ENCODE measurements at regions not wholly inside any gene's neighbourhood (a gene's known extent, or its start where the extent isn't known, plus 50 kb on each side); places are given as distances from the start of the nearest gene placed in this dataset.

- DNase-seq: no peak
- no peak overlapping the region for H3K4me3 ChIP-seq
- no peak for ATAC-seq
Measured at GRCh38 chr14:58785701-58786100, 147.9 kb downstream of the DACT1 start.

GRCh38 chr14:58787592-58787991, 149.8 kb downstream of the DACT1 start:
- DNase-seq (no peak), ATAC-seq (no peak)
- intact Hi-C loops (cut with DNase I, micrococcal nuclease): no loop called here
- Histone ChIP-seq H3K9me3 (no peaks in the 10 kb centered on the region), H3K4me3 (no peak overlapping the region), H3K36me3 (ENCODE audit: low read depth) (no peaks in the 10 kb centered on the region), H3K4me1 (ENCODE audit: low read depth) (peaks cover 2% of the 10 kb centered on the region)
- no peak for TF ChIP-seq CTCF (IDR thresholded peaks at IDR 0.05)

More at GRCh38 chr14:58785701-58786100, 147.9 kb downstream of the DACT1 start:
- intact Hi-C loops (cut with DNase I, micrococcal nuclease): no loop called here
- Histone ChIP-seq H3K9me3 (no peaks in the 10 kb centered on the region), H3K36me3 (ENCODE audit: low read depth) (no peaks in the 10 kb centered on the region), H3K4me1 (ENCODE audit: low read depth) (no peaks in the 10 kb centered on the region)
- TF ChIP-seq CTCF (IDR thresholded peaks at IDR 0.05): no peak

GRCh38 chr14:58788655-58789503, 151.1 kb downstream of the DACT1 start:
- Histone ChIP-seq H3K4me3 (no peak overlapping the region), H3K4me1 (ENCODE audit: low read depth) (peaks cover 6% of the 10 kb centered on the region), H3K36me3 (ENCODE audit: low read depth) (no peaks in the 10 kb centered on the region), H3K9me3 (no peaks in the 10 kb centered on the region)
- DNase-seq: no peak
- TF ChIP-seq CTCF (IDR thresholded peaks at IDR 0.05): no peak
- no peak for ATAC-seq
- intact Hi-C loops (cut with DNase I, micrococcal nuclease): no loop called here

GRCh38 chr14:58789736-58790135, 152.0 kb downstream of the DACT1 start:
- ATAC-seq: no peak
- H3K4me3 ChIP-seq: no peak overlapping the region
- H3K36me3 ChIP-seq (ENCODE audit: low read depth): no peaks in the 10 kb centered on the region
- TF ChIP-seq CTCF (IDR thresholded peaks at IDR 0.05): no peak
- peaks cover 6% of the 10 kb centered on the region for H3K4me1 ChIP-seq (ENCODE audit: low read depth)
- H3K9me3 ChIP-seq: no peaks in the 10 kb centered on the region
- no peak for DNase-seq
- intact Hi-C loops (cut with DNase I, micrococcal nuclease): no loop called here

- ATAC-seq (no peak), DNase-seq (no peak)
- H3K4me1 ChIP-seq (ENCODE audit: low read depth): peaks cover 11% of the 10 kb centered on the region
- no peaks in the 10 kb centered on the region for H3K36me3 ChIP-seq (ENCODE audit: low read depth)
- intact Hi-C loops (cut with DNase I, micrococcal nuclease): no loop called here
- TF ChIP-seq CTCF (IDR thresholded peaks at IDR 0.05): no peak
- no peaks in the 10 kb centered on the region for H3K9me3 ChIP-seq
- H3K4me3 ChIP-seq: no peak overlapping the region
Measured at GRCh38 chr14:58792416-58792815, 154.7 kb downstream of the DACT1 start.

Measured in mucosa of descending colon (tissue), 3 donors.